Lower leg skin (tissue), 3 donors: ENCODE measurements at regions not wholly inside any gene's neighbourhood (a gene's known extent, or its start where the extent isn't known, plus 50 kb on each side); places are given as distances from the start of the nearest gene placed in this dataset.

Source experiments
- POLR2A ChIP-seq, 2 donors: fragments of 450-650 bp; IDR thresholded peaks; one replicate each; pipeline ENCODE4 v1.6.1; 2016 to 2017; ENCODE audit warnings: antibody characterized with exemption in 2 of 2, mild to moderate bottlenecking in 1 of 2, moderate library complexity in 1 of 2
- TF ChIP-seq, protein P1 (sequence below), 3 donors: fragments of 450-650 bp; IDR thresholded peaks; one replicate each; pipeline ENCODE4 v1.5.1; 2016; ENCODE audit warnings: antibody characterized with exemption in 3 of 3, mild to moderate bottlenecking in 3 of 3, moderate library complexity in 2 of 3

DNA sequence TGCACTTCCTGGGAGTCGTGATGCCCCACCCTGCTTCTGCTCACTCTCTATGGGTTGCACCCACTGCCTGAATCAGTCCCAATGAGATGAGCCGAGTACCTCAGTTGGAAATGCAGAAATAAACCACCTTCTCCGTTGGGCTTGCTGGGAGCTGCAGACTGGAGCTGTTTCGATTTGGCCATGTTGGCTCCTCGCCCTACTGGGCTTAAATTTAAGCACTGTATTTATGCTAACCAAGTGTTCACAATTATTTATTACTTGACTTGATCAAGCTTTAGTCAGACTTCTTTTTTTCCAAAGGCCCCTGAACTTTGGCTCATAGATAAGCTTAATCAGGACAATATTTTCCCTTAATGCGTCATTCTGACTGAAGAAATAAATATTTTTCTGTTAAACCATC lies 1072.4 kb upstream of the CDH9 start:
- TF ChIP-seq, protein P1, sequence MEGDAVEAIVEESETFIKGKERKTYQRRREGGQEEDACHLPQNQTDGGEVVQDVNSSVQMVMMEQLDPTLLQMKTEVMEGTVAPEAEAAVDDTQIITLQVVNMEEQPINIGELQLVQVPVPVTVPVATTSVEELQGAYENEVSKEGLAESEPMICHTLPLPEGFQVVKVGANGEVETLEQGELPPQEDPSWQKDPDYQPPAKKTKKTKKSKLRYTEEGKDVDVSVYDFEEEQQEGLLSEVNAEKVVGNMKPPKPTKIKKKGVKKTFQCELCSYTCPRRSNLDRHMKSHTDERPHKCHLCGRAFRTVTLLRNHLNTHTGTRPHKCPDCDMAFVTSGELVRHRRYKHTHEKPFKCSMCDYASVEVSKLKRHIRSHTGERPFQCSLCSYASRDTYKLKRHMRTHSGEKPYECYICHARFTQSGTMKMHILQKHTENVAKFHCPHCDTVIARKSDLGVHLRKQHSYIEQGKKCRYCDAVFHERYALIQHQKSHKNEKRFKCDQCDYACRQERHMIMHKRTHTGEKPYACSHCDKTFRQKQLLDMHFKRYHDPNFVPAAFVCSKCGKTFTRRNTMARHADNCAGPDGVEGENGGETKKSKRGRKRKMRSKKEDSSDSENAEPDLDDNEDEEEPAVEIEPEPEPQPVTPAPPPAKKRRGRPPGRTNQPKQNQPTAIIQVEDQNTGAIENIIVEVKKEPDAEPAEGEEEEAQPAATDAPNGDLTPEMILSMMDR (IDR thresholded peaks at IDR 0.05) = no peak
- TF ChIP-seq POLR2A (IDR thresholded peaks at IDR 0.05) = no peak
